NOMO-1 (cell line): ENCODE measurements at regions not wholly inside any gene's neighbourhood (a gene's known extent, or its start where the extent isn't known, plus 50 kb on each side); places are given as distances from the start of the nearest gene placed in this dataset.
"Not testable (repeated sequence)": the region's sequence is repeated elsewhere in the genome, so short reads cannot be mapped to it uniquely, and the experiment has no call there.

Experiments used
- DNase-seq, 2 experiments: peaks; one replicate each; lab custom pipeline; 2025; ENCODE audit not compliant: unreplicated experiment in 2 of 2; lab: John Stamatoyannopoulos, UW

DNA sequence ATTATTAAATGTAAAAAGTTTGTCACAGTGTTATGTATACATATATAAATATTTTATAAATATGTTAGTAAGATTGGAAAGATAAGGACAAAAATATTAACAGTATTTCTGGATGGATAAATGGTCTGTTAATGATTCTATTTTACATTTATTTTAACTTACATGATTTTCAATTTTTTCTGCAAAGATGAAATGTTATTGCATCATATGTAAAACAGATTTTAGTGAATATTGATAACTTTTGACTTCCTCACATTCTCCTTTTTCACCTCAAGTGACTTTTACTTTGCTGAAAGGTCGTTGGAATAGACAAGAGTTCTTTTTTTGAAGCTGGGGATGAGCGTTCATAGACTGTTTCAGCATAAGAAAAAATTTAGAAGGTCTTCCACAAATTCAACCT lies 1554.7 kb upstream of the TENM4 start:
- no peak for DNase-seq

DNA sequence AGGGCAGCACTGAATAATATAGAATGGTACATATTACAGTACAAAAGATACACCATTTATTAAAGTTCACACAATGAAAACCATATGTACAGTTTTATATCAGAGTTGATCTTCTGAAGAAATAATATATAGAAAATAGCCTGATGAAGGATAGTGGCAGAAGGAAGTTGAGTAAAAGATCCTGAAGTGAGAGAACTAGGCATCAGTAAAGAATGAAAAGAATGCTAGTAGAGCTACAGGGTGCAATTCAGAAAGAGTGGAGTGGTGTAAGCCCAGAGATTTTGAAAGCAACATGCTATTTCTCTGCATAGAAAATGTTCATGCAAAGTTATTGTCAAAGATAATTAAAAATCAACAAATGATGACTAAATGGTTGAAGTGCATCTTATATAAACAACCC lies 1552.7 kb upstream of the TENM4 start:
- no peak for DNase-seq

DNA sequence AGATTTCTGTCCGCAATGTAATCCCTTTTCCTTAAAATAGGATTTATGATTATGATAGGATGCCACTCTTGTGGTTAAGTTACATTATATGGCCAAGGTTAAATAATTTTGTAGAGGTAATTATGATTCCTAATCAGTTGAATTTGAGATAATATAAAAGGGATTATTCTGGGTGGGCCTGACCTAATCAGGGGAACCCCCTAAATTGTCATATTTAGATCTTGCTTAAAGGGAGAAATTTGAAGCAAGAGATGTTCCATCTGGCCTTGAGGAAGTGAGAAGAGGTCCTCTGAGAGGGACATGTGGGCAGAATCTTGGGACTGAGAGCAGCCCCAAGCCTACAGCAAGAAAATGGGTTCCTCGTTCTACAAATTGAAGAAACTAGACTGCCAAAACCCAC lies 1550.1 kb upstream of the TENM4 start:
- DNase-seq = no peak

DNA sequence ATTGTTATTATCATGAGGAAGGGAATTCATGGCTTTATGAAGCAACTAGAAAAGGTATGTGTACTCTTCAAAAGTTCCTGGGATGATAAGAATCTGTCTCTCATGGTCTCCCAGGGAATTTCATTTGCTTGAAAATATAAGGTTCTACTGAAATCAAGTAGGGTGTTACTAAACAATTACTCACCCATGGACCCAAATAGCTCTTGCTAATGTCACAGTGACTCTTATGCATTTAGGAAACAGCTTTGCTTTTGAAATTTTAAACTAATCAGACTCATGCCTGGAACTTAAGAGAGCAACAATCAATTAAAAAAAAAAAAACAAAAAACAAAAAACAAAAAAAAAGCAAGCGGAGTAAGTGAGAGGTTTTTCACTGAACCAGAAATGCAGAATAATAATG lies 1546.3 kb upstream of the TENM4 start:
- DNase-seq = no peak

DNA sequence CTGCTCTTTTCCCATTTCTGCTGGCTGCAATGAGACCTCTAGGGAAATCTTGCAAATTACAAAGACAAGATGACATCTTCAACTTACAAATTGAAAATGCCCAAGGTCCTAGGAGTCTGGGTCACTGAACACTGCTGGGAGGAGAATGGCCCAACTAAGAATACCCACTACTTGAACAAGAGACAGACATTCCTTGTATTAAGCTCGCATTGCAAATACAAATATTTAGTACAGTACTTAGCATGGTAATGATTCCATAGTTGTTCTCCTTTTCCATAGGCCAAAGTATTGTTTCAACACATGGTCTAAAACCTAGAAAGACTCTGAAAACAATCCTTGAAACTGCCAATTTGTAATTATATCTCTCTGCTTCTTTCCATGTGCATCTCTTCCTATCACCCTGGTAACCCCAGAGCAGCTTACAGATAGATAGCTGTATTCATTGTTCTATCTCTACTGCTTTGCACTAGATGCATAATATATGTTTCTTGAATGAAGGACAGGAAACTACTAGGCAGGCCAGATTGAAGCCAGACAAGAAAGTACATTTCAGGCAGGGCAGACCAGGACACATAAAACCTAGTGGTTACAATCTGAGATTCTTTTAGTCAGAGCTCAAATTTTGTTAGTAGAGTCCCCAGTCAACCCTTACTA lies 1545.7 kb upstream of the TENM4 start:
- no peak for DNase-seq

DNA sequence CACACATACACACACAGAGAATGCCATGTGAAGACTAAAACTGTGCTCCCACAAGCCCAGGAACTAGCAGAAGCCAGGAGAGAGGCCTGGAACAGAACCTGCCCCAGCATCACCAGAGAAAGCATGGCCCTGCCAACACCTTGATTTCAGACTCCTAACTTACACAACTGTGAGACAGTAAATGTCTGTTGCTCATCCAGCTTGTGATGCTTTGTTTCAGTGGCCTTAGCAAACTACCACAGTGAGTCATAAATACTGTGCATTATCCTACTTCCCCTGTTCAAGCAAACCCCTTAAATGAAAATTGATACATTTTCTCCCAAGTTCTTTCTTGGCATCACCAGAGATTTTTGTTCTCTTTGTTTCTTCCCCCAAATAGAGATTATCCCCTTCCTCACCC lies 1539.4 kb upstream of the TENM4 start:
- peak; percentile 38 to 70 for DNase-seq

DNA sequence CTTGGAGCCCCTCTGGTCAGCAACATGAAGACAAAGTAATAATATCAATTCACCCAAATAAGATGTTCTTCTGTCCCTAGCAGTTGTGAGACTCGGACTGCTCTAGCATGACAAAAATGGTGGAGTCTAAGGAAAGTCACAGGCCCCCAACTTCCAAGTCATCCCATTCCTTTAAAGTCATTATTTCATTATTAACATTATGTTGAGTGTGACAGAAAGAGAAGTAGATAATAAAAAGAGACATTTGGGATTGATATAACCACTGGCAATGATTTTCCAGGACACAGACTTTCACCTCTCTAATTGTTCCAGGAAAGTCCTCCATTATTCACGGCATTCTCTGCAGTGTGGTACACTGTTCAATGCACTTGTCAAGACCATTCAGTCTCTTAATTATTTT lies 1533.0 kb upstream of the TENM4 start:
- no peak for DNase-seq

DNA sequence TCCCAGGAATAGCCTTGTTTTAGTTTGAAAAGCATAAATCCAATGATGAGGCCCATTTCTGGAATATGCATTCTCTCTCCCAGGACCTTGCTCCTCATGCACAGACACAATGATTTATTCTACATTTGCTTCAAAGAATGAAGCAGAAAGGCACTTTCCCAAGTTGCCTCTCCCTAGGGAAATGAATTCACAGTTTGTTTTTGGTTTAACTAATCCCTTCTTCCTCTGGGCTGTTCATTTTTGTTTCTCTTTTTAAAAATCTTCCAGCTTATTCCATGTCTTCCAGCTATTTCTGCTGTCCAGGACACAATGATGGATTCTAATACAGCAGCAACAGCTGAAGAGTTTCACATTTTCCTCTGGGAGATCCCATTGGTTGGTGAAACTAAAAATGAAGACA lies 1529.2 kb upstream of the TENM4 start:
- DNase-seq = no peak

DNA sequence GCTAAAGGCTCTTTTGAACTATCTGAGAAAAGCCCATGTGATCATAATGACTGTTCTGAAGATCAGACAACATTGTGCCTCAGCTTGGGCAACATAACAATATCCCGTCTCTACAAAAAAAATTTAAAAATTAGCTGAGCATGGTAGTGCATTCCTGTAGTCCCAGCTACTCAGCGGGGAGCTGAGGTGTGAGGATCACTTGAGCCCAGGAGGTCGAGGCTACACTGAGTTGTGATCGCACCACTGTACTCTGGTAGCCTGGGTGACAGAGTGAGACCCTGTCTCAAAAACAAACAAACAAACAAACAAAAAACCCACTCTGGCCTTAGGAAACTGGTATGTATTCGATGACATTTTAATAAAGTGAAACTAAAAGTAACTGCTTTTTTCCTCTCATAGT lies 1526.8 kb upstream of the TENM4 start:
- no peak for DNase-seq

DNA sequence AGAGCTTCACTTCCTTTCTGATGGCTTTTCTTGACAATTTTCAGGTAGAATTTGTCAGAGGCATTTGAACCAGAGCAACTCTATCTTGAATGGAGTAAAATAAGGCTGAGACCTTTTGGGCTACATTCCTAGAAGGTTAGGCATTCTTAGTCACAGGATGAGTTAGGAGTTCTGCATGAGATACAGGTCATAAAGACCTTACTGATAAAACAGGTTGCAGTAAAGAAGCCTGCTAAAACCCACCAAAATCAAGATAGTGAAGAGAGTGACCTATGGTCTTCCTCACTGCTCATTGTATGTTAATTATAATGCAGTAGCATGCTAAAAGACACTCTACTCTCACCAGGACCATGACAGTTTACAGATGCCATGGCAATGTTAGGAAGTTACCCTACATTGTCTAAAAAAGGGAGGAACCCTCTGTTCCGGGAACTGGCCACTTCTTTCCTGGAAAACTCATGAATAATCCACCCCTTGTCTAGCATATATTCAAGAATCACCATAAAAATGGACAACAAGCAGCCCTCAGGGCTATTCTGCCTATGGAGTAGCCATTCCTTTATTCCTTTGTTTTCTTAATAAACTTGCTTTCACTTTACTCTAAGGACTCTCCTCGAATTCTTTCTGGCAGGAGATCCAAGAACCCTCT lies 1519.7 kb upstream of the TENM4 start:
- no peak for DNase-seq

DNA sequence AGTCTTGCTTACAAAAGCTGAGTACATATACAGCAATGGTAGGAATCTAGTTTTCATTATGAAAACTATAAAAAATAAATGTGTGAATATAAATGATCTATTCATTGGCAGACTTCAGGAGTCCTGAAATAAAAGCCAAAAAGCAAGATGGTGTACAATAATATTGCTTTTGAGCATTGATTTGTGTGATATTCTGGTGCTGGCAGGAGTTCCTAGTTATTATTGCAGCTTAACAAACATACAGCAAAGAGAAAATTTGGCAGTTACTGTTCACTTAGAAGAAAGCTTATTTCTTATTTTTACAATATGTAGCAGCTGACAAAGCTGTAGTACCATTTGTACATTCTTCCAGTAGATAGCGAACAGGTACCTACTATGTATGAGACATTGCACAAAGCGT lies 1518.9 kb upstream of the TENM4 start:
- DNase-seq = no peak

DNA sequence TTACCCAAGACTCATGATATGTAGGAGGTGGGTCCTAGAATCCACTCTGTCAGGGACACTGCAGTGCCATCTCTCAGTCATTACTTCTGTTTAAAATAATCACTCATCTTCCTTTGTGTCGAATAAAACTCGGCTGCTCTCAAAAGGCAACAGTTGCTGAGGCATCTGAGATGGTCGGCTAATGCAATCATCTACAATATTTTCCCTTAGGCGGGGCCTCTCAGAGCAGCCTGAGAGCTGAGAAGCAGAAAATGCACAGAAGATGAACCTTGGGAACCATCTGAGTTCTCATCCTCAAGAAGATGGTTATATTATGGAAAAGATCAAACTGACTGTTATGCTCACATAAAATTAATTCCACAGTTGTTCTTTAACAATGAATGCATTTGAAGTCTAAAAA lies 1518.2 kb upstream of the TENM4 start:
- no peak for DNase-seq

DNA sequence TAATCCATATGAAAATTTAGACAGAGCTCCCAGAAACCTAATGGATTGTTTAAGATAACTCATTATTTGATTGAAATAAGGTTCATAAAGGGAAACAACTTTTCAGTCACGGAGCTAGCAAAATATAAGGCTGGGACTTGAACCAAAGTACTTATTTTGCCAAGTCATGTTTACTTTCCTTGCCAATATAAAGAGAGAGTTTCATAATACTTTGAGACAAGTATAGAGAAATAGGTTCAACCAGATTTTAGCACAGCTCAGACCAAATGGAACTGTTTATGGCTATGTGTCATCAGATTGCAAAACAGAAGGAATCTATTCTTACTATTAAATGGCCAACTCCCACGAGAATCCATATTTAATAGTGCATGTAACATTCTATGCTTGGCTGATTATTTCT lies 1517.5 kb upstream of the TENM4 start:
- DNase-seq = peak; percentile 53 to 85

DNA sequence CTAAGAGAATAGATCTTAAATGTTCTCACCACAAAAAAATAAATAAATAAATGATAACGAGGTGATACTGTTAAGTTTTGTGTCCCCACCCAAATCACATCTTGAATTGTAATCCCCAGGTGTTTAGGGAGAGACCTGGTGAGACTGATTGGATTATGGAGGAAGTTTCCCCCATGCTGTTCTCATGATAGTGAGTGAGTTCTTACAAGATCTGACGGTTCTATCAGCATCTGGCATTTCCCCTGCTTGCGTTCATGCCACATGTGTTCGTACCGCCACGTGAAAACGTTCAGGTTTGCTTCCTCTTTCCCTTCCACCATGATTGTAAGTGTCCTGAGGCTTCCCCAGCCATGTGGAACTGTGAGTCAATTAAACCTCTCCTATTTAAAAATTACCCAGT lies 1514.8 kb upstream of the TENM4 start:
- no peak for DNase-seq

DNA sequence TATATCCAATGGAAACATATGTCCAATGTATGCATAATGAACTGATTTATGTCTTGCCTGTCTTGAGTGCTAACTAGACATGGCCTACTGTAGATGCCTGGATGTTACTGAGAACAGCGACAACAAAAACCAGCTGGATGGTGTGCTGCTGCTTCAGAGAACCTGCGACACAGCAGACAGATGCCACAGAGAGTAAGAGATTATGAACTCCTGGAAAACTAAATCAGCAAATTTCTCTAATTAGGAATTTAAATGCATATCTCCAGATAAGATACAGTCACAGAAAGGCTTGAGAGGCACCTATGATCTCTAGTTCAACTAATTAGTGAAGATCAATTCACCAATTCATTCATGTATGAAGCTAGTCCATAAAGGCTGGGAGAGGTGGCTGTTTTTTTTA lies 1508.0 kb upstream of the TENM4 start:
- DNase-seq = no peak

DNA sequence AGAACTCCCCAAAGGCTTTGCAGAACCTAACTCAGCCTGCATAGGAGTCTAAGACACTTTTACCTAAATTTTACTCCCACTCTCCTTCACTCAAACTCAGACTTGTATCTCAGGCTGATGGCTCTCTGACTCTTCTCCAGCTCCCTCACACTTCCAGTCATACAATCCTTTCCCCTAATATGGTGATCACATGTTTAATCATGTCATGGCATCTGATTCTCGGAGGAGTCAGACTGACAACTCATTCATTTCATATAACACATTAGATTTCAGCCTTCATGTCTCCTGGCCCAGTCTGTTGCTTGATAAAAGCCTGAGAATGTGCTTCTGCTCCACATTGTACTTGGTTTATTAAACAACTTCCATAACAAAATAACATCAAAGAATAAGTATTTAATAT lies 1503.9 kb upstream of the TENM4 start:
- DNase-seq = no peak

DNA sequence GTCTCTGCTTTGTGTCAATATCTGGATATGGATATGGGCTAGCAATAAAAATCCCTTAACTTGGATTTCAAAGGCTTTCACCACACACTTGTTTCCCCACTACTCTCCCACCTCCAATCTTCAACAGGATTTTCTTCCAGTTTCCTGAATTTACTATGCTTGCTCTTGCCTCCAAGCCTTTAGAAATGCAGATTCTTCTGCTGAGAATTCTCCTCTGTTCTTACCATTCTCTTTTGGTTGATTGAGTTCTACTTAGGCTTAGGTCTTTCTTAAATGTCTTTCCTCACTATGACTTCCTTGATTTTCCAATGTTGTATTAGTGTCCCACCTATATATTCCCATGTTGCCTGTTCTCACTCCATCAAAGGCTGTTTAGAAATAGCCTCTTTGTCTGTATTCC lies 1502.4 kb upstream of the TENM4 start:
- no peak for DNase-seq

DNA sequence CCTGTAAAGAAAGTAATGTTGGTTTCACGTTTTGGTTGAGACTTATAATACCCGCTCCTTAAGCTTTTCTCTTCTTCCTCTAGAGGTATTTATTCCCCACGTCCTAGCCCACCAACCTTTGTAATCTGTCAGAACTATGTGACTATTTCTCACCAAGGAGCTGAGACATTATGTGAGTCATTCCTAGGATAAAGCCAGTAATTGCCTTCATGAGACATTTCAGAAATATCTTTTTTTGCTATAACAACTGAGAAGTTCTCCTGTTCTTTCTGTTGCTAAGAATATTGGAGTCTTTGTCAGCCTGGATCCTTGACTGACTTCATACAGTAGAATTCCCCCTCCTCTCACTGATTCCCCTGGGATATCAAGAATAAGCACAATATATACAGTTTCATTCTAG lies 1497.0 kb upstream of the TENM4 start:
- no peak for DNase-seq

DNA sequence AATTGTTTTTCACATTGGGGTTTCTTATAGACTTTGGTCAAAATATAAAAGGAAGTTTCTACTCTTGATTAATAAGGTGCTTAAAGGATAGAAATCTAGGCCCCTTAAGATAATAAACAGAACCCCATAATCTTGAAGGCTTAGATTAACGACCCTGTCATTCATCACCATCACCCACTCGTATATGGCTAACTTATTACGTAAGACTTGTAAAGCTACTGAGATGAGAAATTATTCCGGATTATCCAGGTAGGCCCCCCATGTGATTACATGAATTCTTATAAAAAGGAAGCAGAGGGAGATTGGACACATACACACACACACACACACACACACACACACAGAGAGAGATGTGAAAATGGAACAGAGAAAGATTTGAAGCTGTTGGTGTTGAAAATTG lies 1489.2 kb upstream of the TENM4 start:
- DNase-seq = no peak

DNA sequence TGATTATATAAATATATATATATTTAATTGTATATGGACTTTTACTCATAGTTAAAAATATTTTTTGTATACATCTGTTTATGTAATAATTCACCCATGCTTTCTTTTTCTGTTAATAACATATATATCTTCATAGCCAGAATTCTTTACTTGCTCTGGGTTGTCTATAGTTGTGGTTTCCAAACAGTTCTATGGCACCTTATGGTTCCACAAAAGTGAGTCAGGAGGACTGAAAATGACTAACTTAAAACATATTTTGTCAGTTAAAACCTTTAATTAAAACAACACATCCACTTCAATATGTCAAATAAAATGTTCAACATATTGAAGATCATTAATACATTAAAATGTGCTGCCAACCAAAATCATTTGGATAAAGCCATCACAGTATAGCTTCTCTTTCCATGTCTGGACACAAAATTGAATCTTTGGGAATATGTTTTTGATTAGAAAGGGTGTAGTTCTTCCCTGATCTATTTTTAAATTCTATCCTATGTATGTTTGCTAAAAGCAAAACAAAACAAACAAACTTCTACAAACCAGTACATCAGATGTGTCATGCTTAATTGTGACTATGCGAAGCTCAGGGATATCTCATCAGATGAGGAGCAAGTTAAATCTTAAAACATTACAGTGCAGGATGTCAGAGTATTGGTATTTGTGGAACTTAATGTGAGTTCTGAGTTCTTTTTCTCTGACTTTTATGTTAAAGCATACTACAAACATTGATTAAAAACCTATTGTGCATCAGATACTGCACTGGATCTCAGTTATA lies 1488.4 kb upstream of the TENM4 start:
- DNase-seq = no peak

DNA sequence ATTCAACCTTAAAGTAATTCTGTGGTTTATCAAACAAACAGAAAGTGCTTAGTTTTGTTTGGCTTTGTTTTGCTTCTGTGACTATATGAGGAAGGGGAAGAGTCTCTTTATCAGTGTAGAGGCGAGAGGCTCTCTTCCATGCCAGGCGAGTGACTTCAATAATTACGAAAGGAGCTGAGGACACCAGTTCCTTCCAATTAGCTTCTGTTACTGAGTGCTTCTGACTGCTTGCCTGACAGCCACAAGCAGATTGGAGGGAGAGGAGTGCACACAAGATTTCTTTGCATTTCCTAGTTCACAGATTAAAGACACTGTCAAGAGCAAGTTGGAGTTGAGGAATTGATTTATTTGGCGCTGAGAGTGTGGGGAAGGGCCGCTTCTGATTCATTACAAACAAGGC lies 1484.5 kb upstream of the TENM4 start:
- peak; percentile 17 to 74 for DNase-seq

DNA sequence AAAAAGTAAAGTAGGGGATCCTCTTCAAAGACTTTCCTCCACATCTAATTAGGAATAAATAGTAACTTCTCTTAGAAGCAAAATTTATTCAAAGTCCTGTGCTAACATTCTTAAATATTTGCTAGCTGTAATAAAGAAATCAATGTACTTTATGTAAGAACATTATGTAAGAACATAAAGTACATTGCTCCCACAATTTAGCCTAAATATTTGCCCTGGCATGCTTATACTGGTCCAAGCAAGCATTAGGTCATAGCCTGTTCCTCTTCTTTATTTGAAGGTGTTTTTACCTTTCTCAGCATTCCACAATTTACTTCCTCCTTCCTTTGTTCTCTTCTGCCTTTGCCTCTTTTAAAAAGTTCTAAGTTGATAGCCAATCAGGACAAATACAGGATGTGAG lies 1480.5 kb upstream of the TENM4 start:
- DNase-seq = not testable (repeated sequence)
